Hematopoietic multipotent progenitor cell treated with erythropoietin and hydrocortisone succinate and interleukin-3 and kit ligand, for 4 days (in vitro differentiated cells): ENCODE measurements at regions not wholly inside any gene's neighbourhood (a gene's known extent, or its start where the extent isn't known, plus 50 kb on each side); places are given as distances from the start of the nearest gene placed in this dataset.
A peak's percentile ranks its signal among the peaks of the same experiment; 100 is the strongest.
"Not testable (repeated sequence)": the region's sequence is repeated elsewhere in the genome, so short reads cannot be mapped to it uniquely, and the experiment has no call there.

ENCODE experiments used
- DNase-seq: peaks from one replicate; pipeline ENCODE4 v3.0.0-alpha.2; 2015

DNA sequence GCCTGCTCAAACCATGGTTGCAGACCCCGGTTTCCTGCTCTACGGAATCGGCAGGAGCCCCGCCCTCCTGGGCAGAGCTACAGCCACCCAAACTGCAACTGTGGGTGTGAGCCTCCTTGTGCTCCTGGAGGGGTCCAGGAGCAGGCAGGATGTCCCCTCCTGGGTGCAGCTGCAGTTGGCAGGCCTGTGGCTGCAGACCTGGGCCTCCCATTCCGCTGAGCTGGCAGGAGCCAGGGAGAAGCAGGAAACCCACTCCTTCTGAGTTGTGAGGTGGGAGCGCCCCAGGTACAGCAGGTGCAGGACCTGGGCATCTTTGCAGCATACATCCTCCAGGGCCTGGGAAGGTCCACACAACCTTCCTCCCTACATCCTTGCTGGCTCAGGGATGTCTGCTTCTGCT is 578.7 kb upstream of the USP24 start:
- no peak for DNase-seq

DNA sequence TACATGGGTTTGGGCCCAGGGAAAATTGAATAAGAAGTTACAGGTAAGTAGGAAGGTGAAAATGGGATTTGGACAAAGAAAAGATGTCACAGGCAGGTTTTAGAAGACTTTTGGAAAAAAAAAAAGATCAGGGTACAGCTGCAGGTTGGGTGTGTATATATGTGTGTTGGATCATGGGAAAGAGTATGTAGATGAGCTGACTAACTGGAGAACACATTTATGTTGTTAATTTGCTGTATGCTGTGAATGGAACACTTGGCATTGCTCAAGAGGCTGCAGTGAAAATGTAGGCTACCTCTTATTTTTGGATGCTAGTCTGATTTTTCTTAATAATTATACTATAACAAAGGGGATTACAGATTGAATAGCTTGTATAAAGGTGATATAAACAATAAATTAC is 577.7 kb upstream of the USP24 start:
- no peak for DNase-seq

DNA sequence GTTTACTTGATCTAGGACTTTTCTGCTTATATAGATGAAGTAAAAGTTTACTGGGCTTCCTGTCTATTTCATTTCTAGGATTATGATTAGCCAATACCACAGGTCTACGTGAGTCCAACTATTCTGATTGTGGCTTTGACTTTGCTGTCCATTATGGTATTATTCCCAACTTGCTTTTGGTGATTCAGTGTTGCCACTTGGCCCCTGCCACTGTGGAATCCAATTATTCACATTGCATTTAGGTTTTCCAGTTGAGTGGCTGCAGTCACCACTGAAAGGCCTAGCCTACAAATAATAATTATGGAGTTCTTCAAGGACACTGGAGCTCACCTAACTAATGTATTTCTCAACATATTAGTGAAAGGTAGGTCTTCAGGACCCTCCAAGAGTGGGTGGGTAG is 574.3 kb upstream of the USP24 start:
- DNase-seq, result no peak

DNA sequence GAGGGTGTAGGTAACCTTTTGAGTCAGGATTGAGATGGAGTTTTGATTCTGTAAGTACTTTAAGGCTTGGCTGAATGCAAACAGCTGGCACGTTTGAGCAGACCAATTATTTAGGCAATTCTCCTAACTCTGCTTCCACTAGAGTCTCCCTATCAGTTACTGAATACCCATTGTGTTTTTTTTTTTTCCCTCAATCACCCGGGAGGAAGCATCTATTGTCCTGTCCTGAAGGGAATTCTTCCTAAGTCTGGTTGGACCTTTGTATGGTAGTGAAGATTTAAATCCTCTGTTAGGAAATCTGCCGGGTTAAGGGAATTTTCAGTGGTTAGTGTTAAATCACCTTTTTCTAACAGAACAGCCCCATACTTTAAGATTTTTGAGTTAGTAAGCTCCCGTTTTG is 571.2 kb upstream of the USP24 start:
- DNase-seq, result no peak

DNA sequence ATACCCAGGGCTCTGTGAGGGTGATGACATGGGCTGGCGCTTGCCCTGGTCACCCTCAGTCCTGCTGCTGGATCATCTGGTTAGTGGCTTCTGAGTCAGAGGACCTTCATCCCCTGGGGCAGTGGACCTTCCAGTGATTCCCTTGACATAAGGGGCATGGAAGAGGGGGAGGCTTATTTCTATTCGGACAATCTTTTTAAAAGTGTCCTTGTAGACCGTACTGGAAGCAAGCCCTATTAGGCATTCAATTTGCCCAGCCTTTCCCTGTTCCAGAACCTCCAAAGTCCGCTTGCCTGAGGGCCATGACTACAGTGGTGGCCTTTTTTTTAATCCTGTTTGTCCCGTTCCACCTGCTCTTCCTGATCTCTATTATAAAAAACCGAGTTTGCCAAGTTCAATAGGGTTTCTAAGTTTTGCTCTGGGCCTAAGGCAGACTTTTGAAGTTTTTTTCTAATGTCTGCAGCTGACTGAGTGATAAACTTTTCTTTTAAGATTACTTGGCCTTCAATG is 569.8 kb upstream of the USP24 start:
- DNase-seq, result not testable (repeated sequence)

DNA sequence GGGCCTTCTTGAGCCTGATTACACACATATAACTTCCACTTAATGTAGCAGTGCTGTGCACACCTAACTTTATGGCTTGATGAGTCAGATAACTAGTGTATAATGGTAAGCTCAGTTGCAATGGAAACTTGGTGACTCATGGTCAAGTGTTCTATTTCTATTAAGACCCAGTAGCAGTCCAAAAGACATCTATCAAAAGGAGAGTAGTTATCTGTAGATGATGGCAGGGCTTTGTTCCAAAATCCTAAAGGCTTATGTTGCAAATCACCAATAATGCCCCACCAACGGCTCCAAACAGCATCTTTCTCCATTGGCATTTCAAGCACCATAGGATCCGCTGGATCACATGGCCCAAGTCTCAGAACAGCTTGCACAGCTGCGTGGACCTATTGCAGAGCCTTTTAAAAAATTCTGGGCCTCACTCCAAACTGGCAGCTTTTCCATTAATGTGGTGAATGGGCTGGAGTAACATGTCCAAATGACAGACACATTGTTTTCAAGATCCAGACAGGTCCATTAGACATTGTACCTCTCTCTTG is 566.8 kb upstream of the USP24 start:
- no peak for DNase-seq

DNA sequence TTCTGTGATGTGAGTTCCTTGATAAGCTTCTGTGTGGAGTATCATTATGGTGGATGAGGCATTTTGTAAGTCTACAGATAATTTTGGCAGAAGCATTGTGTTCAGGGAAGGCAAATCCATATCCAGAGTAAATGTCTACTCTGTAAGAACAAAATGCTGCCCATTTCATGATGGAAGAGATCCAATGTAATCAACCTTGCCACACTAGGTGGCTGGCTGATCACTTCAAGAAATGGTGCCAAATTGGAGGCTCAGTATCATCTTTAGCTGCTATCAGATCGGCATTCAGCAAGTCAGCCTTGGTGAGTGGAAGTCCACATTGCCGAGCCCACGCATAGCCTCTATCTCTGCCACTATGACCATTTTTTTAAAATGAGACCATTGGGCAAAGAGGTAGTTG is 565.8 kb upstream of the USP24 start:
- DNase-seq, result no peak

DNA sequence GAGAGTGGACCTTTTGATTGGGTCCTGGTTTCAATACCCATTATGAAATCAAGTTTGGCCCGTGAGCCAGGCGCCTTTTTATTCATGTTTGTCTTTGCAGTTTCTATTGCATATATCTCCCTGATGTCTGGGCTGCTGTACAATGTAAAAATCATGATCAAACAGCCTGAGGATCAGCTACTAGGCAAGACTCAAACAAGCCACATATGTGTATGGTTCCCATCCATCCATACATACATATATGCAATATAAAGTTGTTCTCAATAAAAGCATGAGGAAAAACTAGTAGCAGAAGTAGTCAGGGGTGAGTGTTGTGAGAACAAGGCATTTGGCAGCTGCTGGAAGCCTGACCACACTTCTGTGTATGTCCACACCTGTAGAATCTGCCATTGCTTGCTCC is 562.4 kb upstream of the USP24 start:
- no peak for DNase-seq

DNA sequence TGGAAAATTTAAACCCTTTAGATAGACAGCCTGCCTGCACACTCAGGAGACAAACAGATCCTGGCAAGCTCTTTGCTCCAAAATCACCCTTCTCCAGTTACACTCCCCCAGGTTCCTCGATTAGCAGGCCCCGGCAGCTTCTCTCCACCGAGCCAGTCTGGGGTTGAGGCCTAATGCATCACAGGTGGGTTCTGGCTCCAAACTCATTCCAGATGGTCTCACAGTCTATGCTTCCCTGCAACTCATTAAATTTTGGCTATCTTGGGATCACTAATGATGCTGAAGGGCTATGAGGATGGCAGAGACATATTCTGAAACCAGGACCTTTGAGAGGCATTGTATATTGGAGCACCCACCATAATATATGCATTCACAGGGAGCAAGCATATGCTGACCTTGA is 559.8 kb upstream of the USP24 start:
- no peak for DNase-seq

DNA sequence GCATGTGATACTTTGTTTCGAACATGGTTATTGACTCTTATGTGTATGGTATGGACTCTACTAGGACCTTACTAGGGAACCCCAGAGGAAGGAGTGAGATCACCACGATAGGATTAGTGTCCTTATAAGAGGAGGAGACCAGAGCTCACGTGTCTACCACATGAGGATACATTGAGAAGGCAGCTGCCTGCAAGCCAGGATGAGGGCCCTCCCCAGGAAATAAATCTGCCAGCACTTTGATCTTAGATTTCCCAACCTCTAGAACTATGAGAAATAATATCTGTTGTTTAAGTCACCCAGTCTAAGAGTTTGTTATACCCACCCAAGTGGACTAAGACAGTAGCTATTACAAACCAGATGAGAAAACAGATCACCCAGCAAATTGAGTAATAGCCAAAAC is 559.3 kb upstream of the USP24 start:
- DNase-seq, result no peak

DNA sequence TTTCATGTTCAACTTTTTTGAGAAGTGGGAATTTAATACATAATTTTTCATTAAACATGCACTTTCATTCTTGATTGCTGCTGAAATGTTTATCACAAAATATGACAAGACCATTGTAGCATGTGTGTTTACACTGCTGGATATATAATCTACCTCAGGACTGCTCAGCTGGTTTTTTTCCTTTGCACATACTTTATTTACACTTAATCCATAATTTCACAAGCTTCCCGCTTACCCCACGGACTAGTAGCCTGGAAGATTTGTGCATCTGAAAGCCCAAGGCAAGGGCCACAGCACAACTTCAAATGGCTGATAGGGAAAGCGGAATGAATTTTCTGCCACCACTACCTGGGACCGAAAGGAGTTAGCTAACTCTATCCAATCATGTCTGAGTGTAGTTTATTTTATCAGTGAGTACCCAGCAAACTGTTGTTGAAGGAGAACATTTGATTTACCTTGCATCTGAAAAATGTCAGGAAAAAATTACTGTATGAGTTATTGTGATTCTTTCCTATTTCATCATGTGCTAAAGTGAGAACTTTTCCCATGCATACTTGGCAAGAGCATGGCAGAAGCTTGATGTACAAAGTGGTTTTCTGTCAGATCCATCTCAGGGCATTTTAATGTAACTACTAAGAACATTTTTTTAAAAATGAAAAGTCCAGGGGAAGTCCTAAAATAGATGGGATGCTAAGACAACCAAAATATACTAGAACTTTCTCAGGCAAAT is 558.2 kb upstream of the USP24 start:
- DNase-seq, result no peak

DNA sequence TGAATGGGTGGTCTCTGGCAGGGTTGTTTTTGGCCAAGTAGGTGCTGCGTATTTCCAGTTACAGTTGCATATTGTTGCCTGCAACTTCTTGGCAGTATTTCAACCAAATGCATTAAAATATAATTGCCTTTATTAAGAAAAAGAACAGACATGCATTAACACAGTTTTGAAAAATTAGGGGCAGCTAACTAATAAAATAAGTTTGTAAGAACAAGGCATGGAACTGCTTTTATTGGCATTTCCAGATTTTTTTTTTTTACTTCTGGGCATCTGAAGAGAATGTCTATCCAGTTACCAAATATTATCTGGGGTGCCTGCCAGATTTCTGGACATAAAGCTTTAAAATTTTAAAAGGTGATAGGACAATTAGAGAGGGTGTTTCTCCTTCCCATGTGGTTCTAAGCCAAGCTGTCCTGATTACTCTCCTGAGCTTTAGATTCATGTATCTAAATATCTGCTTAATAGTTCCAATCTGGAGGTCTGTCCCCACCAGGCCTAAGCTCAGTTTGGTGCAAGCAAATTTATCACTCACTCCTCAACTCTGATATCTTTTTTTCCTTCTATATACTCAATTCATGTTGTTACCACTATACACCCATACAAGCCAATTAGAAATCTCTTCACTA is 553.3 kb upstream of the USP24 start:
- no peak for DNase-seq

DNA sequence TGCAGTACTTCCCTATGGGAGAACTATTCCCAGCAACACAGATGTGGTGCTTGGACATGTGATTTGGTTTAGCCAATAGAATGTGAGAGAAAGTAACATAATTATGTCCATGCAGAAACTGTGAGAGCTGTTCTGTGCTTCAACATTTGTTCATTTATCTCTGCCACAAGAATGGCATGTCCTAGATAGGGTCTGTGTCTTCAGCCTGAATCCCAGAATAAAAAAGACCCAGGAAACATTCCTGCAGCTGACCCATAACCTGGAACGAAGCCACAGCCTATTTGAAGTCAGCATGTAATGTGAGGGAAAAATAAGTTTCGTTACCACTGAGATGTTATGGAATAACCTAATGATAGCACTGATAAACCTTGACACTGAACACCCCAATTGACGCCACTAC is 552.0 kb upstream of the USP24 start:
- no peak for DNase-seq

DNA sequence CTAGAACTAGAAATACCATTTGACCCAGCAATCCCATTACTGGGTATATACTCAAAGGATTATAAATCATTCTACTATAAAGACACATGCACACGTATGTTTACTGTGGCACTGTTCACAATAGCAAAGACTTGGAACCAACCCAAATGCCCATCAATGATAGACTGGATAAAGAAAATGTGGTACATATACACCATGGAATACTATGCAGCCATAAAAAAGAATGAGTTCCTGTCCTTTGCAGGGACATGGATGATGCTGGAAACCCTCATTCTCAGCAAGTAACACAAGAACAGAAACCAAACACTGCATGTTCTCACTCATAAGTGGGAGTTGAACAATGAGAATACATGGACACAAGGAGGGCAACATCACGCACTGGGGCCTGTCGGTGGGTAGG is 550.3 kb upstream of the USP24 start:
- not testable (repeated sequence) for DNase-seq

DNA sequence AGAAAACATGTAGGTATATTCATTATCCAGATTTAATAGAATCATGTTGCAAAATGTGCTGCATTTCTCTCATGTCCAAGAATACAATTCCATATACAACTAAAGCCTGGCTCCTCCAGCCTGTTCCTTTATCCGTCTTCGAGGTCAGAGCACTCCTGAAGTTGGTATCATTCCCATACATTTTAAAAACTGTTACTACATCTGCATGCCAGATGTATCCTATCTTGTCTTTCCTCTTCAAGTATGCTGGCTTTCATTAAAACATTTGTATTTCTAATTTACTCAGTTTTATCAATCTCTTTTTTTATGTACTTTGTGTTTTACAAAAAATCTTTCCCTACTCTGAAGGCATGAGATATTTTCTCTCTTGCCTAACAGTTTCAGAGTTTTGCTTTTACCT is 536.6 kb upstream of the USP24 start:
- DNase-seq, result no peak

DNA sequence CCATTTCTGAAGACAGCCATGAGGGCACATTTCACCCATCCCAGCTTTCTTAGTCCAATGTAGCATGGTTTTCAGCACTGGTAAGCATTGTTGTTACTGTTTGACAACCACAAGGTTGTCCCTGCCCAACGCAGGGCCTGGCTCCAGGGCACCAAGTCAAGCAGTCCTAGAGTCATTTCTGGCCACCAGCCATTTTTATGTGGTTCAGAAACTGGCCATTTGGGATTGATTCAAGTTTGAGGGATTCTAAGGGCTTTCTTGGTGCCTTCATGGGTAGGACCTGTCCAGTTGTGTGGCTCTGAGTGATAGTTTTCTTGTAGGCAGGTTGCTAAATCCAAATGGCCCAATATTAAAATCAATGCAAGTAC is 535.4 kb upstream of the USP24 start:
- DNase-seq, result no peak

DNA sequence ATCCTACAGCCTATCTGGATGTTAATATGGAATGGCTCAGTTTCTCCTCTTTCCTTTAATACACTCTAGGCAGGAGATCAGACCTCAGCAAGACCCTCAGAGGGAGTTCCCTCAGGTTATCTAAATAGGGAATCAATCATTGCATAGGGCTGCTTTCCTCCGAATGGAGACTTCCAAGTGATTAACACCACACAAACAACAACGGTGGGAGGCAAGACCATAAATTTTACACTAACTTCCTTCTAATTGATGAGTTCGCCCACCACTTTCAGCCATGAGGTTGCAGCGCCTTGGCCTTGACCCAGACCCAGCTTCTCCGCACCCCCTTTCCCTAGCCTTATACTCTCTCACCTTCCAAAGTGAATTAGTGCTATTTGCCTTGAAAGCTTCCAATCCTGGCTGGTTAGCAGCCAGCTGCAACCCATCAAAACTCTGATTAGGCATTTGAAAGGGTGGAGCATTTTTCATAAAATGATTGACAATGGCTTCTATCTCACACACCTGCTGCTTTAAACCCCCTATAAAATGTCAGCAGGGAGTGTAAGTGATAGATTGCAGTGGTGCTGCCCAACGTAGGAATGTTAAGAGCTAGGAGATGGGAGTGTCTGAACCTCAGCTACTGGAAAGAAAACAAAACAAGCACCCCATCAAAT is 534.9 kb upstream of the USP24 start:
- DNase-seq, result no peak

DNA sequence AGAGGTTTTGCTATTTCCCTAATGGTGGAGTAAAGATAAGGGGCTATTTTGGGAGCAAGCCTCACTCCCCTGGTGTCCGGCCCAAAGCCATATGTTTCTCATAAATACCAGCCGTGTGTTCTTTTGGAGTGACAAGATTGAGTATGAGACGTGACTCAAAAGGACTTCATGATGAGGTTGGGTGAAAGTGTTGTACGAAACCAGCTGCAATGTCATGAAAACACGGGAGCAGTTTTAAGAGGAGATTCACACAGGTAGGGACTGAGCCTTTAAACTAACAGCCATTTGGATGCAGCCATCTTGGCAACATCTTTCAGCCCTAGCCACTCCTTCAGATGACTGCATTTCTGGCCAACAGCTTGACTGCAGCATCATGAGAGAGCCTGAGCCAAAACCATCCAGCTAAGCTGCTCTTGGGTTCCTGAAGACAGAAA is 532.3 kb upstream of the USP24 start:
- DNase-seq, result no peak

DNA sequence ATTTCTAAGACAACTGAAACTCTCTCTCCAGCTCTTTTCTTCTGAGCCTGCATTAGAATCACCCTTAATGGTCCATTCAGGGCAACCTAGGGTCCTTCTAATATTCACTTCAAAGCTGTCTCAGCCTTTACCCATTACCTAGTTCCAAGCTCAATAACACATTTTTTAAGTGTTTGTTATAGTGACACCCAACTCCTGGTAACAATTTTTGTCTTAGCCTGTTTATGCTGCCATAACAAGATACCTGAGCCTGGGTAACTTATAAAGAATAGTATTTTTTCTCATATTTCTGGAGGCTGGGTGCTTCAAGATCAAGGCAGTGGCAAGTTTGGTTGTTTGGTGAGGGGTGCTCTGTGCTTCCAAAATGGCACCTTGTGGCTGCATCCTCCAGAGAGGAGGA is 531.5 kb upstream of the USP24 start:
- no peak for DNase-seq

DNA sequence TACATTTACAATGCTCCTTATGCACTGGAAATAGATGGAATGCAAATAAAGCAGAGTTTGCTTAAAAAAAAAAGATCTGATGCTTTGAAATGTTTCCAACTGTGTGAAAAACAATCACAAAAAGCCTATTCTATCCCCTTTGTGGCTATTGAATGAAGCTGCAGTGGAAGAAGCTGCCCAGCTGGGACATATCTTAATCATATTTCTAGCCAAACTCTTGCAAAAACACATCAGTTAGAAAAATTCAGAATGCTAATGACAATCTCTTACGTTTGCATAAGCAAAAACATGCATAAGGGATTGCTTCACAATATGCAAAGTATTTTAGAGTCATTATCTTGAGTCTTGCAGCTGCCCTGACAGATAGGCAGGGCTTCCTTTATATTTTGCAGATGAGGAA is 526.4 kb upstream of the USP24 start:
- DNase-seq, result peak; percentile 3

DNA sequence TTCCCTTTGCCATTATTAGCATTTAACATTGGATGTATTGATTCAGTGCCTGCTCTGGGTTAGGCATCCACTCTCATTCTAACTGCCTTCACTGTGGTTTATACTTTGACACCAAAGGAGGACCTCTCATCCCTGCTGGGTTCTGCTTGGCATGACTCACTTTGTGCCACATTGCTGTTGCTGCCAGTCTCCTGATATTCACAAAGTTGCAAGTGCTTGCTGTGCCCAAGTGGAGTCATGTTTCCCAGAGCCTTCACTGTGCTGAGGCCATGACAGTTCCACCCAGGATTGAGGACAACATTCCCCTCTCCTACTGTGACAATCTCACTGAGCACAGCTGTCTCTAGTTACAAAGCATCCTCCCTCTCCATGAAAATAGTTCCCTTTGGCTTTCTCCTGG is 519.9 kb upstream of the USP24 start:
- DNase-seq, result no peak

DNA sequence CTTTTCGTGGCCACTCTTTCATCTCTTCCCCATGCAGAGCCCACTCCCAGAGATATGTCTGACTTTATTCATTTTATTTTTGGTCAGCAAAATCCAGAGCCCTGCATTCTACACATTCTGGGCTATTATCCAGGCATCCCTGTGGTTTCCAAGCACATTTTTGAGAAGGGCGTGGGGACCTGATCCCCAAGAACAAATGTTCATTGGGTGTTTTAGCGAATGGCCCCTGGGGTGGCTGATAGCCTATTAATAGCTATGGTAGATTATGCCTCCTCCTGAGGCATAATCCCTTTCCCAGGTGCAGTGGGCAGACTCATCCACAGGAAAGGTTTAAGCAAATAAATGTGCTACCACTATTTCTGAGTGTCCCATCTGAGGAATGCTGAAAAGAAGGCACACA is 511.8 kb upstream of the USP24 start:
- DNase-seq, result no peak

DNA sequence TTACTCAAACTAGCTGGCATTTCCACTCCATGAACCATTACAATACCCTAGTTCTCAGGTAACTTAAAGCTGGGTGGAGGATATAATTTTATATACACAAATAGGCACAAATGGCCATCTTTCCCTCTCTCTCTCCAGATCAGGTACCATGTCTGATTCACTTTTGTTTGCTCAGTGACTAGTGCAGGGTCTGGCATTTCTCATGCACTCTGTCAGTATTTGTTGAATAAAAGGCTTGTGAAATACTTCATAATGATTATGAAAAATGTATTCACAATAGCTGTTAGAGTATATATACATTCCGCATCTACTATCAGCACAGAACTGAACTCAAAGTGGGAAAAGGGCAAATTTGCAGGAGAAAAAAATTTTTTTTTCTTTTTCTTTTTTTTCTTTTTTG is 510.2 kb upstream of the USP24 start:
- DNase-seq, result no peak
